NCI-H146 (cell line): ENCODE measurements at regions not wholly inside any gene's neighbourhood (a gene's known extent, or its start where the extent isn't known, plus 50 kb on each side); places are given as distances from the start of the nearest gene placed in this dataset.
"Not testable (repeated sequence)": the region's sequence is repeated elsewhere in the genome, so short reads cannot be mapped to it uniquely, and the experiment has no call there.

Experiments used
- DNase-seq: peaks from one replicate; lab custom pipeline; 2025; lab: John Stamatoyannopoulos, UW

DNA sequence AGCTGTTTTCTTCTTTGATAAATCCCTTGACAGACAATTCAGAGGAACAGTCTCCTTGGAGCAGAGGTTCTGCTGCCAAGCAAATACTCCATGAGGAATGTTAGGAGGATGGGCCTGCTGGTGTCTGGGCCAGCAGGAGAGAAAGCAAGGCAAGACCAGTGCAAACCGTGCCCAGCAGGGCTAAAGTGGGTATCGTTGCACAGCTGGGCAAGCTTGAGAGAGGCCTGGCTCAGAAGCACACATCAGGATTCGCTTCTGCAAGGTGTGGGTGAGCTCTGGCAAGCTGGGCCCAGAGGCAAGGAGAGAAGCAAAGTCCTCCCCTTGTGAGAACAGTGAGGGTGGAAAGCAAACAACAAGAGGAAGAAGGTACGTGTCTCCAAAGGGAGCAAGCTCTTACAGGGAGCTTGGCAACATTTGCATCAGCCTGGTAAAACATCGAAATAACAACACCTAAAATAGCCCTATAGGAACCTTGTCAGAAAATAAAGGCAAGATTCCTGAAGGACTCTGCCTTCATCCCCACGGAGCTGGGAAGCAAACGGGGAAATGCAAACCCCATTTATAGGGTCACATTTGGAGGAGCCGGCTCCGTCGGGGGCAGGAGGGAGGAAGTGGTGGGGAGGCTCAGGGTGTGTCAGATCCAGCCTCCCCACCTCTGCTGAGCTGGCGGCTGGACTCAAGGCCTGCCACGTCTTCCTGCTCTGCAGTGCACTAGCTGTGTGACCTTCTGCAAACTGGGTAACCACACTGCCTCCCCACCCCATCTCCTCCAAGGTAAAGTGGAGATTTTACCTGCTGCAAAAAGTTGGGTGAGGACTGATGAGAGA, 62.3 kb upstream of the HIVEP3 start:
- DNase-seq: no peak

GRCh38 chr1:41978986-41979385, 60.3 kb upstream of the HIVEP3 start:
- no peak for DNase-seq

GRCh38 chr1:41977326-41977725, 58.6 kb upstream of the HIVEP3 start:
- peak; percentile 93 for DNase-seq

- no peak for DNase-seq
Observed at GRCh38 chr1:41976671-41977070, 57.9 kb upstream of the HIVEP3 start.

DNA sequence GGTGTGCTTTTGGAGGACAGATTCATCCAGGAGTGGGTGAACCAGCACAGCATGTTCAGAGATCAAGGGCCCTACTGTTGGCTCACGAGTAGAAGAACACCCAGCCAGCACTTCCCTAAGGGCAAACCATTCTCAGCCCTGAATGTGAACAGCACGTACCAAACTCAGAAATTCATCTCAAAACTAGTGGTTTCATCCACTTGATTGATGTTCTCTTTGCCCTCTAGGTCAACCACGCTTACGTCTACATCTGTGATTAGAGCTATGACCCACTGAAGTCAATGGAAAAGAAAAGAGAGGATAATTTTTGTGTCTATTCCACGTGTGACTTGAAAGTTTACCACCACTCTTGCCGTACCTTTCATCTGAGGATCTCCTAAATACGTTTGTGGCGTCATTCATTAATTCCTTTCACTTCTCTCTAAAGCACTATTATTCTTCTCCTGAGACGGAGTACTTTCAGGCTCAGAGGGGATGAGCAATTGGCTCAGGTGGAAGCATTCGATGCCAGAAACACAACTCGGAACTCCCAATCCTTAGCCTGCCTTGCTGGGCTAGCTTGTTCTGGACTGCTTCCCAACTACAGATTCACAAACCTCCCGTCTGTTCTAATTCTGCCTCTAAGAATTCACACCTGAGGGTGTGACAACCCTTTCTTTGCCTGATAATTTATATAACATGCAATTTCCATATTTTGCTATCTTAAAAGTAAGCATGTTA, 57.3 kb upstream of the HIVEP3 start:
- DNase-seq: no peak

GRCh38 chr1:41975121-41975520, 56.4 kb upstream of the HIVEP3 start:
- DNase-seq: no peak

GRCh38 chr1:41968557-41968956, 49.8 kb upstream of the HIVEP3 start:
- DNase-seq: not testable (repeated sequence)
